Fibroblast of skin of scalp (primary cell): ENCODE measurements at regions not wholly inside any gene's neighbourhood (a gene's known extent, or its start where the extent isn't known, plus 50 kb on each side); places are given as distances from the start of the nearest gene placed in this dataset.
"Not testable (repeated sequence)": the region's sequence is repeated elsewhere in the genome, so short reads cannot be mapped to it uniquely, and the experiment has no call there.

ENCODE experiments used
- DNase-seq: peaks from one replicate; pipeline ENCODE4 v3.0.0-alpha.2; 2013

GRCh38 chr6:134784336-134784735, 165.6 kb downstream of the ALDH8A1 start:
- DNase-seq, result no peak

- DNase-seq, result no peak
Measured at GRCh38 chr6:134778431-134778830, 171.5 kb downstream of the ALDH8A1 start.

GRCh38 chr6:134774201-134774638, 175.7 kb downstream of the ALDH8A1 start:
- peak; percentile 53 for DNase-seq

GRCh38 chr6:134772671-134773360, 177.1 kb downstream of the ALDH8A1 start:
- no peak for DNase-seq

GRCh38 chr6:134768931-134769330, 181.0 kb downstream of the ALDH8A1 start:
- no peak for DNase-seq

GRCh38 chr6:134766497-134766896, 183.4 kb downstream of the ALDH8A1 start:
- no peak for DNase-seq

GRCh38 chr6:134764741-134765140, 185.2 kb downstream of the ALDH8A1 start:
- DNase-seq, result no peak

- DNase-seq, result not testable (repeated sequence)
Measured at GRCh38 chr6:134763575-134763974, 186.3 kb downstream of the ALDH8A1 start.

GRCh38 chr6:134758621-134759020, 191.3 kb downstream of the ALDH8A1 start:
- no peak for DNase-seq

GRCh38 chr6:134757911-134758361, 192.0 kb downstream of the ALDH8A1 start:
- no peak for DNase-seq

GRCh38 chr6:134756374-134757025, 193.4 kb downstream of the ALDH8A1 start:
- DNase-seq, result no peak

GRCh38 chr6:134754013-134754690, 195.7 kb downstream of the ALDH8A1 start:
- DNase-seq, result no peak

GRCh38 chr6:134753001-134753400, 196.9 kb downstream of the ALDH8A1 start:
- no peak for DNase-seq

- DNase-seq, result no peak
Measured at GRCh38 chr6:134752445-134752844, 197.5 kb downstream of the ALDH8A1 start.

- DNase-seq, result peak; percentile 90
Measured at GRCh38 chr6:134750669-134751068, 199.2 kb downstream of the ALDH8A1 start.

- no peak for DNase-seq
Measured at GRCh38 chr6:134748484-134748883, 201.4 kb downstream of the ALDH8A1 start.

- not testable (repeated sequence) for DNase-seq
Measured at GRCh38 chr6:134747197-134747596, 202.7 kb downstream of the ALDH8A1 start.

GRCh38 chr6:134746140-134746539, 203.8 kb downstream of the ALDH8A1 start:
- DNase-seq, result no peak

GRCh38 chr6:134745192-134745591, 204.7 kb downstream of the ALDH8A1 start:
- not testable (repeated sequence) for DNase-seq

- no peak for DNase-seq
Measured at GRCh38 chr6:134744301-134744700, 205.6 kb downstream of the ALDH8A1 start.

GRCh38 chr6:134741200-134741536, 208.7 kb downstream of the ALDH8A1 start:
- no peak for DNase-seq

GRCh38 chr6:134740473-134741199, 209.3 kb downstream of the ALDH8A1 start:
- DNase-seq, result peak; percentile 63

- DNase-seq, result no peak
Measured at GRCh38 chr6:134740027-134740373, 209.9 kb downstream of the ALDH8A1 start.
